ENCODE measurements at regions not wholly inside any gene's neighbourhood (a gene's known extent, or its start where the extent isn't known, plus 50 kb on each side); places are given as distances from the start of the nearest gene placed in this dataset.

GRCh38 chr3:152038490-152038889 lies 165.0 kb downstream of the SUCNR1 start:
- TF ChIP-seq ELF1 (IDR thresholded peaks at IDR 0.05; ENCODE audit: borderline replicate concordance, low read depth) = no peak
- no peak for TF ChIP-seq CTCF (IDR thresholded peaks at IDR 0.05 in 2 of 3, conservative IDR thresholded peaks at IDR 0.05 in 1 of 3; ENCODE audit: borderline replicate concordance in 1 of 3, insufficient read depth in 1 of 3, low read depth in 2 of 3, low read length in 2 of 3)
- no peak for TF ChIP-seq FOSL1 (IDR thresholded peaks at IDR 0.05; ENCODE audit: low read depth)
- no peak for TF ChIP-seq SIN3A (IDR thresholded peaks at IDR 0.05; ENCODE audit: low read depth)
- no peak for TF ChIP-seq YY1 (IDR thresholded peaks at IDR 0.05; ENCODE audit: extremely low read depth, insufficient replicate concordance, low read depth, low read length)
- TF ChIP-seq RAD21 (IDR thresholded peaks at IDR 0.05; ENCODE audit: low read depth) = no peak
- TF ChIP-seq EZH2 (IDR thresholded peaks at IDR 0.05) = no peak
- no peak for TF ChIP-seq POLR2A (IDR thresholded peaks at IDR 0.05; ENCODE audit: borderline replicate concordance, extremely low read depth, insufficient read depth, insufficient read length)
- no peak for TF ChIP-seq ZBTB33 (IDR thresholded peaks at IDR 0.05; ENCODE audit: extremely low read depth, insufficient replicate concordance, low read length)
- TF ChIP-seq POLR2AphosphoS5 (IDR thresholded peaks at IDR 0.05; ENCODE audit: low read depth, low read length) = no peak
- TF ChIP-seq JUND (IDR thresholded peaks at IDR 0.05) = no peak
- no peak for TF ChIP-seq SP1 (IDR thresholded peaks at IDR 0.05; ENCODE audit: low read depth)

Measured in HCT116 (cell line).